ENCODE measurements at regions not wholly inside any gene's neighbourhood (a gene's known extent, or its start where the extent isn't known, plus 50 kb on each side); places are given as distances from the start of the nearest gene placed in this dataset.

DNA sequence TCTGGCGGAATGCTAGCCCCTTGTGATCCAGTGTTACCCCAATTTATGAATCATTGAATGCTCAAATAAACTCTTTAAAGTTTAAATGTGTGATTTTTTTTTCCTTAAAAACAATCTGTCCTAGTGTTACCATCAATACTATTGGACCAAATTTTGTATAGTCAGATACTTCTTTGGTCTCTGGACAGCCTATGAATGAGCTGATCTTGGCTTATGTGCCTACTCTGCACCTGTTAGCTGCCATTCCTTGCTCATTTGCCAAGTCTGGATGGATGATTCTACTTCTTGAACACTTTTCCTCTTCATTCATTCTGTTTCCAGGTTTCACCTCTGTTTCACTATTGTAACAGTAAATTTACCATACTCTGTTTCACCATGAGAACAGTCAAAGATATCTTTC is 226.5 kb upstream of the ZBED5 start:
- DNase-seq (ENCODE audit: low spot score) (no peak), ATAC-seq (no peak)
- H3K4me3 Mint-ChIP-seq: no peak overlapping the region
- H3K36me3 Mint-ChIP-seq: peaks cover 3% of the 10 kb centered on the region; the same call in 1 of the 2 replicates
- ChIA-PET POLR2A (no interaction called here), CTCF (interaction anchor here (1.5 kb wide), 1 partner anchor 56 kb away, joined by 6 read pairs; no protein-coding TSS in a partner anchor)
- H3K9me3 Mint-ChIP-seq: peaks cover 23% of the 10 kb centered on the region
- peaks cover 7% of the 10 kb centered on the region; the same call in 1 of the 2 replicates for H3K27me3 Mint-ChIP-seq (ENCODE audit: low read depth)
- peaks cover 50% of the 10 kb centered on the region for H3K4me1 Mint-ChIP-seq
- H3K27ac Mint-ChIP-seq: no peak overlapping the region
- TF ChIP-seq ZNF232 (CRISPR knock-in tag; IDR thresholded peaks at IDR 0.05): no peak
- TF ChIP-seq, protein P1, sequence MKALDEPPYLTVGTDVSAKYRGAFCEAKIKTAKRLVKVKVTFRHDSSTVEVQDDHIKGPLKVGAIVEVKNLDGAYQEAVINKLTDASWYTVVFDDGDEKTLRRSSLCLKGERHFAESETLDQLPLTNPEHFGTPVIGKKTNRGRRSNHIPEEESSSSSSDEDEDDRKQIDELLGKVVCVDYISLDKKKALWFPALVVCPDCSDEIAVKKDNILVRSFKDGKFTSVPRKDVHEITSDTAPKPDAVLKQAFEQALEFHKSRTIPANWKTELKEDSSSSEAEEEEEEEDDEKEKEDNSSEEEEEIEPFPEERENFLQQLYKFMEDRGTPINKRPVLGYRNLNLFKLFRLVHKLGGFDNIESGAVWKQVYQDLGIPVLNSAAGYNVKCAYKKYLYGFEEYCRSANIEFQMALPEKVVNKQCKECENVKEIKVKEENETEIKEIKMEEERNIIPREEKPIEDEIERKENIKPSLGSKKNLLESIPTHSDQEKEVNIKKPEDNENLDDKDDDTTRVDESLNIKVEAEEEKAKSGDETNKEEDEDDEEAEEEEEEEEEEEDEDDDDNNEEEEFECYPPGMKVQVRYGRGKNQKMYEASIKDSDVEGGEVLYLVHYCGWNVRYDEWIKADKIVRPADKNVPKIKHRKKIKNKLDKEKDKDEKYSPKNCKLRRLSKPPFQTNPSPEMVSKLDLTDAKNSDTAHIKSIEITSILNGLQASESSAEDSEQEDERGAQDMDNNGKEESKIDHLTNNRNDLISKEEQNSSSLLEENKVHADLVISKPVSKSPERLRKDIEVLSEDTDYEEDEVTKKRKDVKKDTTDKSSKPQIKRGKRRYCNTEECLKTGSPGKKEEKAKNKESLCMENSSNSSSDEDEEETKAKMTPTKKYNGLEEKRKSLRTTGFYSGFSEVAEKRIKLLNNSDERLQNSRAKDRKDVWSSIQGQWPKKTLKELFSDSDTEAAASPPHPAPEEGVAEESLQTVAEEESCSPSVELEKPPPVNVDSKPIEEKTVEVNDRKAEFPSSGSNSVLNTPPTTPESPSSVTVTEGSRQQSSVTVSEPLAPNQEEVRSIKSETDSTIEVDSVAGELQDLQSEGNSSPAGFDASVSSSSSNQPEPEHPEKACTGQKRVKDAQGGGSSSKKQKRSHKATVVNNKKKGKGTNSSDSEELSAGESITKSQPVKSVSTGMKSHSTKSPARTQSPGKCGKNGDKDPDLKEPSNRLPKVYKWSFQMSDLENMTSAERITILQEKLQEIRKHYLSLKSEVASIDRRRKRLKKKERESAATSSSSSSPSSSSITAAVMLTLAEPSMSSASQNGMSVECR (CRISPR knock-in tag; IDR thresholded peaks at IDR 0.05; ENCODE audit: borderline replicate concordance): no peak
- no peak for TF ChIP-seq ZNF121 (CRISPR knock-in tag; IDR thresholded peaks at IDR 0.05)
- no peak for TF ChIP-seq ZNF396 (CRISPR knock-in tag; IDR thresholded peaks at IDR 0.05; ENCODE audit: borderline replicate concordance)
- TF ChIP-seq, protein P2, sequence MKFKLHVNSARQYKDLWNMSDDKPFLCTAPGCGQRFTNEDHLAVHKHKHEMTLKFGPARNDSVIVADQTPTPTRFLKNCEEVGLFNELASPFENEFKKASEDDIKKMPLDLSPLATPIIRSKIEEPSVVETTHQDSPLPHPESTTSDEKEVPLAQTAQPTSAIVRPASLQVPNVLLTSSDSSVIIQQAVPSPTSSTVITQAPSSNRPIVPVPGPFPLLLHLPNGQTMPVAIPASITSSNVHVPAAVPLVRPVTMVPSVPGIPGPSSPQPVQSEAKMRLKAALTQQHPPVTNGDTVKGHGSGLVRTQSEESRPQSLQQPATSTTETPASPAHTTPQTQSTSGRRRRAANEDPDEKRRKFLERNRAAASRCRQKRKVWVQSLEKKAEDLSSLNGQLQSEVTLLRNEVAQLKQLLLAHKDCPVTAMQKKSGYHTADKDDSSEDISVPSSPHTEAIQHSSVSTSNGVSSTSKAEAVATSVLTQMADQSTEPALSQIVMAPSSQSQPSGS (CRISPR knock-in tag; IDR thresholded peaks at IDR 0.05; ENCODE audit: borderline replicate concordance, low read depth): no peak
- TF ChIP-seq, protein P3, sequence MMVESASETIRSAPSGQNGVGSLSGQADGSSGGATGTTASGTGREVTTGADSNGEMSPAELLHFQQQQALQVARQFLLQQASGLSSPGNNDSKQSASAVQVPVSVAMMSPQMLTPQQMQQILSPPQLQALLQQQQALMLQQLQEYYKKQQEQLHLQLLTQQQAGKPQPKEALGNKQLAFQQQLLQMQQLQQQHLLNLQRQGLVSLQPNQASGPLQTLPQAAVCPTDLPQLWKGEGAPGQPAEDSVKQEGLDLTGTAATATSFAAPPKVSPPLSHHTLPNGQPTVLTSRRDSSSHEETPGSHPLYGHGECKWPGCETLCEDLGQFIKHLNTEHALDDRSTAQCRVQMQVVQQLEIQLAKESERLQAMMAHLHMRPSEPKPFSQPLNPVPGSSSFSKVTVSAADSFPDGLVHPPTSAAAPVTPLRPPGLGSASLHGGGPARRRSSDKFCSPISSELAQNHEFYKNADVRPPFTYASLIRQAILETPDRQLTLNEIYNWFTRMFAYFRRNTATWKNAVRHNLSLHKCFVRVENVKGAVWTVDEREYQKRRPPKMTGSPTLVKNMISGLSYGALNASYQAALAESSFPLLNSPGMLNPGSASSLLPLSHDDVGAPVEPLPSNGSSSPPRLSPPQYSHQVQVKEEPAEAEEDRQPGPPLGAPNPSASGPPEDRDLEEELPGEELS (CRISPR knock-in tag; IDR thresholded peaks at IDR 0.05): no peak
- TF ChIP-seq, protein P4, sequence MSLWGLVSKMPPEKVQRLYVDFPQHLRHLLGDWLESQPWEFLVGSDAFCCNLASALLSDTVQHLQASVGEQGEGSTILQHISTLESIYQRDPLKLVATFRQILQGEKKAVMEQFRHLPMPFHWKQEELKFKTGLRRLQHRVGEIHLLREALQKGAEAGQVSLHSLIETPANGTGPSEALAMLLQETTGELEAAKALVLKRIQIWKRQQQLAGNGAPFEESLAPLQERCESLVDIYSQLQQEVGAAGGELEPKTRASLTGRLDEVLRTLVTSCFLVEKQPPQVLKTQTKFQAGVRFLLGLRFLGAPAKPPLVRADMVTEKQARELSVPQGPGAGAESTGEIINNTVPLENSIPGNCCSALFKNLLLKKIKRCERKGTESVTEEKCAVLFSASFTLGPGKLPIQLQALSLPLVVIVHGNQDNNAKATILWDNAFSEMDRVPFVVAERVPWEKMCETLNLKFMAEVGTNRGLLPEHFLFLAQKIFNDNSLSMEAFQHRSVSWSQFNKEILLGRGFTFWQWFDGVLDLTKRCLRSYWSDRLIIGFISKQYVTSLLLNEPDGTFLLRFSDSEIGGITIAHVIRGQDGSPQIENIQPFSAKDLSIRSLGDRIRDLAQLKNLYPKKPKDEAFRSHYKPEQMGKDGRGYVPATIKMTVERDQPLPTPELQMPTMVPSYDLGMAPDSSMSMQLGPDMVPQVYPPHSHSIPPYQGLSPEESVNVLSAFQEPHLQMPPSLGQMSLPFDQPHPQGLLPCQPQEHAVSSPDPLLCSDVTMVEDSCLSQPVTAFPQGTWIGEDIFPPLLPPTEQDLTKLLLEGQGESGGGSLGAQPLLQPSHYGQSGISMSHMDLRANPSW (CRISPR knock-in tag; conservative IDR thresholded peaks at IDR 0.05; ENCODE audit: low read depth): no peak
- TF ChIP-seq, protein P5, sequence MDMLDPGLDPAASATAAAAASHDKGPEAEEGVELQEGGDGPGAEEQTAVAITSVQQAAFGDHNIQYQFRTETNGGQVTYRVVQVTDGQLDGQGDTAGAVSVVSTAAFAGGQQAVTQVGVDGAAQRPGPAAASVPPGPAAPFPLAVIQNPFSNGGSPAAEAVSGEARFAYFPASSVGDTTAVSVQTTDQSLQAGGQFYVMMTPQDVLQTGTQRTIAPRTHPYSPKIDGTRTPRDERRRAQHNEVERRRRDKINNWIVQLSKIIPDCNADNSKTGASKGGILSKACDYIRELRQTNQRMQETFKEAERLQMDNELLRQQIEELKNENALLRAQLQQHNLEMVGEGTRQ (CRISPR knock-in tag; IDR thresholded peaks at IDR 0.05): no peak
- TF ChIP-seq, protein P6, sequence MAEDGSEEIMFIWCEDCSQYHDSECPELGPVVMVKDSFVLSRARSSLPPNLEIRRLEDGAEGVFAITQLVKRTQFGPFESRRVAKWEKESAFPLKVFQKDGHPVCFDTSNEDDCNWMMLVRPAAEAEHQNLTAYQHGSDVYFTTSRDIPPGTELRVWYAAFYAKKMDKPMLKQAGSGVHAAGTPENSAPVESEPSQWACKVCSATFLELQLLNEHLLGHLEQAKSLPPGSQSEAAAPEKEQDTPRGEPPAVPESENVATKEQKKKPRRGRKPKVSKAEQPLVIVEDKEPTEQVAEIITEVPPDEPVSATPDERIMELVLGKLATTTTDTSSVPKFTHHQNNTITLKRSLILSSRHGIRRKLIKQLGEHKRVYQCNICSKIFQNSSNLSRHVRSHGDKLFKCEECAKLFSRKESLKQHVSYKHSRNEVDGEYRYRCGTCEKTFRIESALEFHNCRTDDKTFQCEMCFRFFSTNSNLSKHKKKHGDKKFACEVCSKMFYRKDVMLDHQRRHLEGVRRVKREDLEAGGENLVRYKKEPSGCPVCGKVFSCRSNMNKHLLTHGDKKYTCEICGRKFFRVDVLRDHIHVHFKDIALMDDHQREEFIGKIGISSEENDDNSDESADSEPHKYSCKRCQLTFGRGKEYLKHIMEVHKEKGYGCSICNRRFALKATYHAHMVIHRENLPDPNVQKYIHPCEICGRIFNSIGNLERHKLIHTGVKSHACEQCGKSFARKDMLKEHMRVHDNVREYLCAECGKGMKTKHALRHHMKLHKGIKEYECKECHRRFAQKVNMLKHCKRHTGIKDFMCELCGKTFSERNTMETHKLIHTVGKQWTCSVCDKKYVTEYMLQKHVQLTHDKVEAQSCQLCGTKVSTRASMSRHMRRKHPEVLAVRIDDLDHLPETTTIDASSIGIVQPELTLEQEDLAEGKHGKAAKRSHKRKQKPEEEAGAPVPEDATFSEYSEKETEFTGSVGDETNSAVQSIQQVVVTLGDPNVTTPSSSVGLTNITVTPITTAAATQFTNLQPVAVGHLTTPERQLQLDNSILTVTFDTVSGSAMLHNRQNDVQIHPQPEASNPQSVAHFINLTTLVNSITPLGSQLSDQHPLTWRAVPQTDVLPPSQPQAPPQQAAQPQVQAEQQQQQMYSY (CRISPR knock-in tag; IDR thresholded peaks at IDR 0.05): no peak
- TF ChIP-seq RELA (CRISPR knock-in tag; IDR thresholded peaks at IDR 0.05; ENCODE audit: borderline replicate concordance): no peak
- TF ChIP-seq, protein P7, sequence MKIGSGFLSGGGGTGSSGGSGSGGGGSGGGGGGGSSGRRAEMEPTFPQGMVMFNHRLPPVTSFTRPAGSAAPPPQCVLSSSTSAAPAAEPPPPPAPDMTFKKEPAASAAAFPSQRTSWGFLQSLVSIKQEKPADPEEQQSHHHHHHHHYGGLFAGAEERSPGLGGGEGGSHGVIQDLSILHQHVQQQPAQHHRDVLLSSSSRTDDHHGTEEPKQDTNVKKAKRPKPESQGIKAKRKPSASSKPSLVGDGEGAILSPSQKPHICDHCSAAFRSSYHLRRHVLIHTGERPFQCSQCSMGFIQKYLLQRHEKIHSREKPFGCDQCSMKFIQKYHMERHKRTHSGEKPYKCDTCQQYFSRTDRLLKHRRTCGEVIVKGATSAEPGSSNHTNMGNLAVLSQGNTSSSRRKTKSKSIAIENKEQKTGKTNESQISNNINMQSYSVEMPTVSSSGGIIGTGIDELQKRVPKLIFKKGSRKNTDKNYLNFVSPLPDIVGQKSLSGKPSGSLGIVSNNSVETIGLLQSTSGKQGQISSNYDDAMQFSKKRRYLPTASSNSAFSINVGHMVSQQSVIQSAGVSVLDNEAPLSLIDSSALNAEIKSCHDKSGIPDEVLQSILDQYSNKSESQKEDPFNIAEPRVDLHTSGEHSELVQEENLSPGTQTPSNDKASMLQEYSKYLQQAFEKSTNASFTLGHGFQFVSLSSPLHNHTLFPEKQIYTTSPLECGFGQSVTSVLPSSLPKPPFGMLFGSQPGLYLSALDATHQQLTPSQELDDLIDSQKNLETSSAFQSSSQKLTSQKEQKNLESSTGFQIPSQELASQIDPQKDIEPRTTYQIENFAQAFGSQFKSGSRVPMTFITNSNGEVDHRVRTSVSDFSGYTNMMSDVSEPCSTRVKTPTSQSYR (CRISPR knock-in tag; IDR thresholded peaks at IDR 0.05): no peak
- no peak for TF ChIP-seq MYBL2 (CRISPR knock-in tag; IDR thresholded peaks at IDR 0.05)
- TF ChIP-seq, protein P8, sequence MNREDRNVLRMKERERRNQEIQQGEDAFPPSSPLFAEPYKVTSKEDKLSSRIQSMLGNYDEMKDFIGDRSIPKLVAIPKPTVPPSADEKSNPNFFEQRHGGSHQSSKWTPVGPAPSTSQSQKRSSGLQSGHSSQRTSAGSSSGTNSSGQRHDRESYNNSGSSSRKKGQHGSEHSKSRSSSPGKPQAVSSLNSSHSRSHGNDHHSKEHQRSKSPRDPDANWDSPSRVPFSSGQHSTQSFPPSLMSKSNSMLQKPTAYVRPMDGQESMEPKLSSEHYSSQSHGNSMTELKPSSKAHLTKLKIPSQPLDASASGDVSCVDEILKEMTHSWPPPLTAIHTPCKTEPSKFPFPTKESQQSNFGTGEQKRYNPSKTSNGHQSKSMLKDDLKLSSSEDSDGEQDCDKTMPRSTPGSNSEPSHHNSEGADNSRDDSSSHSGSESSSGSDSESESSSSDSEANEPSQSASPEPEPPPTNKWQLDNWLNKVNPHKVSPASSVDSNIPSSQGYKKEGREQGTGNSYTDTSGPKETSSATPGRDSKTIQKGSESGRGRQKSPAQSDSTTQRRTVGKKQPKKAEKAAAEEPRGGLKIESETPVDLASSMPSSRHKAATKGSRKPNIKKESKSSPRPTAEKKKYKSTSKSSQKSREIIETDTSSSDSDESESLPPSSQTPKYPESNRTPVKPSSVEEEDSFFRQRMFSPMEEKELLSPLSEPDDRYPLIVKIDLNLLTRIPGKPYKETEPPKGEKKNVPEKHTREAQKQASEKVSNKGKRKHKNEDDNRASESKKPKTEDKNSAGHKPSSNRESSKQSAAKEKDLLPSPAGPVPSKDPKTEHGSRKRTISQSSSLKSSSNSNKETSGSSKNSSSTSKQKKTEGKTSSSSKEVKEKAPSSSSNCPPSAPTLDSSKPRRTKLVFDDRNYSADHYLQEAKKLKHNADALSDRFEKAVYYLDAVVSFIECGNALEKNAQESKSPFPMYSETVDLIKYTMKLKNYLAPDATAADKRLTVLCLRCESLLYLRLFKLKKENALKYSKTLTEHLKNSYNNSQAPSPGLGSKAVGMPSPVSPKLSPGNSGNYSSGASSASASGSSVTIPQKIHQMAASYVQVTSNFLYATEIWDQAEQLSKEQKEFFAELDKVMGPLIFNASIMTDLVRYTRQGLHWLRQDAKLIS (CRISPR knock-in tag; IDR thresholded peaks at IDR 0.05; ENCODE audit: borderline replicate concordance): no peak
- TF ChIP-seq CREM (CRISPR knock-in tag; IDR thresholded peaks at IDR 0.05): no peak
